Ovary (tissue), 3 donors: ENCODE measurements at regions not wholly inside any gene's neighbourhood (a gene's known extent, or its start where the extent isn't known, plus 50 kb on each side); places are given as distances from the start of the nearest gene placed in this dataset.

Experiments used
- EP300 ChIP-seq: sonication (generic); formaldehyde crosslinking; IDR thresholded peaks from one replicate; pipeline ENCODE4 v1.6.1; 2017; ENCODE audit warnings: antibody characterized with exemption
- POLR2A ChIP-seq: fragments of 450-650 bp; IDR thresholded peaks from one replicate; pipeline ENCODE4 v1.6.1; 2017; ENCODE audit warnings: antibody characterized with exemption, mild to moderate bottlenecking, moderate library complexity
- TF ChIP-seq, protein P1 (sequence below), 3 donors: fragments of 450-650 bp in 2 of 3; fragments of 200-600 bp in 1 of 3; IDR thresholded peaks; one replicate each; pipeline versions ENCODE4 v1.5.1 to v1.8.0; 2016 to 2022; ENCODE audit warnings: antibody characterized with exemption in 3 of 3, mild to moderate bottlenecking in 1 of 3
- donor health status: DM: no; HTN: no; CAD: no.

DNA sequence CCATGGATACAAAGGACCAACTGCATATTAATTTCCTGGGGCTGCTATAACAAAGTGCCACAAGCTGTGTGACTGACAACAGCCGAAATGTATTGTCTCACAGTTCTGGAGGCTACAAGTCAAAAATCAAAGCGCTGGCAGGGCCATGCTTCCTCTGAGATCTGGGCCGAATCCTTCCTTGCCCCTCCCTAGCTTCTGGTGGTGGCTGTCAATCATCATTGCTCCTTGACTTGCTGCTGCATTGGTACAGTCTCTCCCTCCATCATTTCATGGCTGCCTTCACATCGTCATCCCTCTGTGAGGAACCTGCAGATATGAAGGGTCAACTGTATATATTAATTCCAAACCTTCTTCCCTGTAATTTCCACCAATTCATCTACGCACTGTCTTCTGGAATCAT lies 118.3 kb downstream of the EXOC5 start:
- TF ChIP-seq, protein P1, sequence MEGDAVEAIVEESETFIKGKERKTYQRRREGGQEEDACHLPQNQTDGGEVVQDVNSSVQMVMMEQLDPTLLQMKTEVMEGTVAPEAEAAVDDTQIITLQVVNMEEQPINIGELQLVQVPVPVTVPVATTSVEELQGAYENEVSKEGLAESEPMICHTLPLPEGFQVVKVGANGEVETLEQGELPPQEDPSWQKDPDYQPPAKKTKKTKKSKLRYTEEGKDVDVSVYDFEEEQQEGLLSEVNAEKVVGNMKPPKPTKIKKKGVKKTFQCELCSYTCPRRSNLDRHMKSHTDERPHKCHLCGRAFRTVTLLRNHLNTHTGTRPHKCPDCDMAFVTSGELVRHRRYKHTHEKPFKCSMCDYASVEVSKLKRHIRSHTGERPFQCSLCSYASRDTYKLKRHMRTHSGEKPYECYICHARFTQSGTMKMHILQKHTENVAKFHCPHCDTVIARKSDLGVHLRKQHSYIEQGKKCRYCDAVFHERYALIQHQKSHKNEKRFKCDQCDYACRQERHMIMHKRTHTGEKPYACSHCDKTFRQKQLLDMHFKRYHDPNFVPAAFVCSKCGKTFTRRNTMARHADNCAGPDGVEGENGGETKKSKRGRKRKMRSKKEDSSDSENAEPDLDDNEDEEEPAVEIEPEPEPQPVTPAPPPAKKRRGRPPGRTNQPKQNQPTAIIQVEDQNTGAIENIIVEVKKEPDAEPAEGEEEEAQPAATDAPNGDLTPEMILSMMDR (IDR thresholded peaks at IDR 0.05): no peak
- no peak for TF ChIP-seq POLR2A
- TF ChIP-seq EP300: no peak
